A549 (cell line): ENCODE measurements at regions not wholly inside any gene's neighbourhood (a gene's known extent, or its start where the extent isn't known, plus 50 kb on each side); places are given as distances from the start of the nearest gene placed in this dataset.

ENCODE experiments used
- CBX2 ChIP-seq: fragments of 200-600 bp; sonication (generic); IDR thresholded peaks from 2 replicates; pipeline ENCODE4 v1.6.1; 2016; ENCODE audit warnings: low read depth, mild to moderate bottlenecking, borderline replicate concordance
- HDAC2 ChIP-seq: fragments of 200-600 bp; sonication (generic); IDR thresholded peaks from 2 replicates; pipeline ENCODE4 v1.6.1; 2016
- POLR2A ChIP-seq: IDR thresholded peaks from 2 replicates; pipeline ENCODE4 v1.6.1; 2012; ENCODE audit warnings: mild to moderate bottlenecking, low read length
- RAD21 ChIP-seq, 2 experiments: fragments of >200 bp in 1 of 2; sonication (Bioruptor Twin) in 1 of 2; formaldehyde crosslinking in 1 of 2; IDR thresholded peaks in 1 of 2; conservative IDR thresholded peaks in 1 of 2; 2 replicates in 1 of 2; 3 replicates in 1 of 2; pipeline ENCODE4 v1.6.1; 2012 to 2018; ENCODE audit warnings: inconsistent platforms in 1 of 2
- RNF2 ChIP-seq: fragments of 200-600 bp; sonication (generic); IDR thresholded peaks from 2 replicates; pipeline ENCODE4 v1.6.1; 2016; ENCODE audit warnings: low read depth, mild to moderate bottlenecking, antibody characterized with exemption, moderate library complexity, borderline replicate concordance
- TF ChIP-seq, protein P1 (sequence below): fragments of >200 bp; sonication (Bioruptor Twin); formaldehyde crosslinking; IDR thresholded peaks from 3 replicates; pipeline ENCODE4 v1.5.1; 2016

- TF ChIP-seq POLR2A (no peak), RAD21 (conservative IDR thresholded peaks at IDR 0.05 in 1 of 2, IDR thresholded peaks at IDR 0.05 in 1 of 2) (no peak), CBX2 (no peak), HDAC2 (no peak), RNF2 (no peak)
- TF ChIP-seq, protein P1, sequence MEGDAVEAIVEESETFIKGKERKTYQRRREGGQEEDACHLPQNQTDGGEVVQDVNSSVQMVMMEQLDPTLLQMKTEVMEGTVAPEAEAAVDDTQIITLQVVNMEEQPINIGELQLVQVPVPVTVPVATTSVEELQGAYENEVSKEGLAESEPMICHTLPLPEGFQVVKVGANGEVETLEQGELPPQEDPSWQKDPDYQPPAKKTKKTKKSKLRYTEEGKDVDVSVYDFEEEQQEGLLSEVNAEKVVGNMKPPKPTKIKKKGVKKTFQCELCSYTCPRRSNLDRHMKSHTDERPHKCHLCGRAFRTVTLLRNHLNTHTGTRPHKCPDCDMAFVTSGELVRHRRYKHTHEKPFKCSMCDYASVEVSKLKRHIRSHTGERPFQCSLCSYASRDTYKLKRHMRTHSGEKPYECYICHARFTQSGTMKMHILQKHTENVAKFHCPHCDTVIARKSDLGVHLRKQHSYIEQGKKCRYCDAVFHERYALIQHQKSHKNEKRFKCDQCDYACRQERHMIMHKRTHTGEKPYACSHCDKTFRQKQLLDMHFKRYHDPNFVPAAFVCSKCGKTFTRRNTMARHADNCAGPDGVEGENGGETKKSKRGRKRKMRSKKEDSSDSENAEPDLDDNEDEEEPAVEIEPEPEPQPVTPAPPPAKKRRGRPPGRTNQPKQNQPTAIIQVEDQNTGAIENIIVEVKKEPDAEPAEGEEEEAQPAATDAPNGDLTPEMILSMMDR = no peak
Observed at GRCh38 chr12:125888921-125889320, 823.7 kb downstream of the AACS start.
